Astrocyte of the spinal cord (primary cell): ENCODE measurements at regions not wholly inside any gene's neighbourhood (a gene's known extent, or its start where the extent isn't known, plus 50 kb on each side); places are given as distances from the start of the nearest gene placed in this dataset.

ENCODE experiments used
- DNase-seq: peaks from one replicate; pipeline ENCODE4 v3.0.0; 2011; ENCODE audit warnings: low read depth, low spot score
- H3K4me3 ChIP-seq: 2 replicates; pipeline ENCODE4 v1.5.1; 2011; ENCODE audit warnings: low read depth, mild to moderate bottlenecking, low read length, moderate library complexity
- CTCF ChIP-seq: IDR thresholded peaks from 2 replicates; pipeline ENCODE4 v1.5.1; 2012; ENCODE audit warnings: low read depth, mild to moderate bottlenecking, low read length, inconsistent platforms
- in situ Hi-C: cut with HindIII; loops from 2 replicates; pipeline ENCODE4 v1.10.0; 2017; ENCODE audit warnings: low sequenced_read_pairs

DNA sequence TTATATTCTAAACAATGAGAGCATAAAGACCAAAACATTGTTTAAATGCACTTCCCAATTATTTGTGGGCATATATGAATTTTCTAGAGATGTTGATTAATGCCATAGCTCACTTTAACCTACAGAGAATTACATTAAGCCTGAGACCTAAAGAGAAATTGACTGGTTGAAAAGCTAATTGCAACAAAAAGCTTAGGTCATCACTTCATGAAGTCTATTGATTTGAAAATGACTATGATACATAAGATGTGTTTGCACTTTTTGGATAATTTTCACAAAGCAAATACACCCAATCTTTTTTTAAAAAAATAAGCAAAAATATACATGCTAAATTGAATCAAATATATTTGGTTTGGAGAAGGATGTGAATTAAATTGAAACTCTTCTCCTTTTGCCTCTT lies 532.8 kb upstream of the GOLIM4 start:
- in situ Hi-C loops = no loop called here
- TF ChIP-seq CTCF = no peak
- no peak overlapping the region for H3K4me3 ChIP-seq
- DNase-seq = no peak

DNA sequence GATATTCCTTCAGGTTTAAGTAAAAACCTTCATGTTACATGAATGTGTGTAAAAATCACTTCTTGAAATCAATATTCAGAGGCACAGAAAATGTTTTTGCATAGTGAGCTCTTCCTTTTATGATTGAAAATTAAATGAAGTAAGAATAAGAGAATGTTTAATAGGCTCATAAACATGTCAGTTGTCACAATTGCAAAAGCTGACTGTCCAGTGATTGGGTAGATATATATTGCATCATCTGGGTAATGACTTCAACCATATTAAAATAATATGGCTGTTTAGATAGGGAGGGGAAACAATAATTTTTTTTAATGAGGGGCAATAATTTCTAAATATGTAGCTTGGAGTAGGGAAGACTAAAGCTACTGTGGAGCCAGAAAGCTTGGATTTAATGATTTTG lies 529.8 kb upstream of the GOLIM4 start:
- no peak for DNase-seq
- H3K4me3 ChIP-seq = no peak overlapping the region
- TF ChIP-seq CTCF = no peak
- in situ Hi-C loops = no loop called here

DNA sequence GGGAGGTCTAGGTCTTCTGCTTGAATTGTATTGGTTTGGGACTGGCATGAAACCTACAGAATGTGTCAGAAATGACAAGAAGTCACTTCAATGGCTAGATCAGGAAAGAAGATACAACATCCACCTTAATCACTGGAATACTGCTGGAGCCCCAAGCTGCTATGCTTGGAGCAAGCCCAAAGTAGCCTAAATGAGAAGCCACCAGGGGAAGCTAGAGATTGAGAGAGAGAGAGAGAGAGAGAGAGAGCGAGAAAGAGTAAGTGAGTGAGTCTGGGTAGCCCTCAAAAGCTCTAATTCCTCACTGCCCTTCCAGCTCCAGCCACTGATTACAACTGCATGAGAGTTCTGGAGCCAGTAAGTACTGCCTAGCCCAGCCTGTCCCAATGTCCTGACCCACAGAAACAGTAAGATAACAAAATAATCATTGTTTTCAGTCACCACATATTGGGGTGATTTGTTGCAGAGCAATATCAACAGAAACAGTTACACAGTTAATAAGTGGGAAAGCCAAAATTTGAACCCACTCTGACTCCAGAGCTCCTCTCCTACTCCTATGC lies 529.2 kb upstream of the GOLIM4 start:
- DNase-seq = no peak
- no peak for TF ChIP-seq CTCF
- in situ Hi-C loops = no loop called here
- no peak overlapping the region for H3K4me3 ChIP-seq

DNA sequence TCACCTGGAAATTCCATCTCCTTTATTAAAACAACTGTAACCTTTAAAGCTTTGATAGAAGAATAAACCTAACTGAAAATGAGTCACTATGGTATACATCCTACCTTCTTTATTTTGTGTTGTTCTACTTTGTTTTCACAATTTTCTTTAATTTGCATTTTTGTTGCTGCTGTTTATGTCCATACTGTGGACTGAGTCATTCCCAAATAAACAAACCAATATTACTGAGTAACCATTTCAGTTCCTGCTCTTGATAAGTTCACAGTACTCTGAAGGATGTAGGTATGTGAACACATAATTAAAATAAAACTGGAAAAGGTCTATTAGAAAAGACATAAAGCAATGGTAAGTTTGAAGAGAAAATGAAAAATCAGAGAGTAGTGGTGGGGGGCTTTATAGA lies 528.5 kb upstream of the GOLIM4 start:
- in situ Hi-C loops = no loop called here
- no peak for DNase-seq
- no peak overlapping the region for H3K4me3 ChIP-seq
- TF ChIP-seq CTCF = no peak

DNA sequence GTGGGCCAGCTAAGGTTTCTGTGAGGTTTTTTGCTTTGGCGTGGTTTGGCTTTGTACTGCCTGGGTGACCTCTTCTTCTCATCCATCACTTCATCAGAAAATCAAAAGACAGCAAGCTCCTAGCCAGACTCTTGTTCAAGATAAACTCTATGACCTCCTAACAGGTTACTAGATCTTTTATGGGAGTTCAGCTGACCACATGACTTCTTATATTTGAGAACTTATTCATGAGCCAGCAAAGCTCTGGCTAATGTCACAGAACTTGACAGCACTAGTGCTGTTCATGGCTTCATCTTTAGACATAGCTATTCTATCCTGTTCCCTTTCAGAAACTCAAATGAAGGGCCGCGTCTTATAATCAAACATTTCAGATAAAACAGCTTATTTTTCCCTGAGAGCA lies 527.1 kb upstream of the GOLIM4 start:
- no peak for DNase-seq
- TF ChIP-seq CTCF = no peak
- in situ Hi-C loops = no loop called here
- no peak overlapping the region for H3K4me3 ChIP-seq

- peak; percentile 22 for DNase-seq
- no peak overlapping the region for H3K4me3 ChIP-seq
- TF ChIP-seq CTCF = peak; percentile 59
- in situ Hi-C loops = no loop called here
Measured at GRCh38 chr3:168620854-168621253, 525.1 kb upstream of the GOLIM4 start.
